Lower leg skin (tissue), 3 donors: ENCODE measurements at regions not wholly inside any gene's neighbourhood (a gene's known extent, or its start where the extent isn't known, plus 50 kb on each side); places are given as distances from the start of the nearest gene placed in this dataset.

ENCODE experiments used
- CTCF ChIP-seq, 3 donors: fragments of 450-650 bp; IDR thresholded peaks; one replicate each; pipeline ENCODE4 v1.5.1; 2016; ENCODE audit warnings: antibody characterized with exemption in 3 of 3, mild to moderate bottlenecking in 3 of 3, moderate library complexity in 2 of 3
- POLR2A ChIP-seq, 2 donors: fragments of 450-650 bp; IDR thresholded peaks; one replicate each; pipeline ENCODE4 v1.6.1; 2016 to 2017; ENCODE audit warnings: antibody characterized with exemption in 2 of 2, mild to moderate bottlenecking in 1 of 2, moderate library complexity in 1 of 2

GRCh38 chr20:41818369-41818768, 200.2 kb upstream of the CHD6 start:
- no peak for TF ChIP-seq CTCF (IDR thresholded peaks at IDR 0.05)
- no peak for TF ChIP-seq POLR2A (IDR thresholded peaks at IDR 0.05)
